WTC11 (cell line): ENCODE measurements at regions not wholly inside any gene's neighbourhood (a gene's known extent, or its start where the extent isn't known, plus 50 kb on each side); places are given as distances from the start of the nearest gene placed in this dataset.

Experiments used
- CTCF ChIP-seq: fragments of 200-600 bp; IDR thresholded peaks from 2 replicates; pipeline ENCODE4 v1.8.0; 2022; ENCODE audit warnings: antibody characterized with exemption
- GABPB1 ChIP-seq: sonication (generic); formaldehyde crosslinking; IDR thresholded peaks from 2 replicates; pipeline ENCODE4 v1.8.1; 2023; ENCODE audit warnings: mild to moderate bottlenecking, missing genetic modification reagents
- MXD4 ChIP-seq: fragments of 250-450 bp; sonication (Bioruptor Pico); IDR thresholded peaks from 2 replicates; pipeline ENCODE4 v1.8.0; 2021; ENCODE audit warnings: mild to moderate bottlenecking, moderate library complexity, borderline replicate concordance
- SOX15 ChIP-seq: fragments of 250-450 bp; sonication (Bioruptor Pico); IDR thresholded peaks from 2 replicates; pipeline ENCODE4 v1.9.0; 2021; ENCODE audit warnings: mild to moderate bottlenecking
- SP1 ChIP-seq: sonication (generic); formaldehyde crosslinking; conservative IDR thresholded peaks from 2 replicates; pipeline ENCODE4 v1.8.1; 2022; ENCODE audit warnings: missing genetic modification reagents
- ZNF263 ChIP-seq: sonication (generic); formaldehyde crosslinking; IDR thresholded peaks from 2 replicates; pipeline ENCODE4 v1.8.1; 2022; ENCODE audit warnings: low read depth, mild to moderate bottlenecking, moderate library complexity, missing genetic modification reagents
- ZNF396 ChIP-seq: fragments of 250-450 bp; sonication (Bioruptor Pico); IDR thresholded peaks from 2 replicates; pipeline ENCODE4 v1.8.0; 2021; ENCODE audit warnings: mild to moderate bottlenecking, moderate library complexity, borderline replicate concordance
- TF ChIP-seq, protein P1 (sequence below): sonication (generic); formaldehyde crosslinking; IDR thresholded peaks from 2 replicates; pipeline ENCODE4 v1.8.1; 2023; ENCODE audit warnings: mild to moderate bottlenecking, missing genetic modification reagents, moderate library complexity
- TF ChIP-seq, protein P2 (sequence below): sonication (generic); formaldehyde crosslinking; IDR thresholded peaks from 2 replicates; pipeline ENCODE4 v1.8.1; 2022; ENCODE audit warnings: missing genetic modification reagents, borderline replicate concordance

DNA sequence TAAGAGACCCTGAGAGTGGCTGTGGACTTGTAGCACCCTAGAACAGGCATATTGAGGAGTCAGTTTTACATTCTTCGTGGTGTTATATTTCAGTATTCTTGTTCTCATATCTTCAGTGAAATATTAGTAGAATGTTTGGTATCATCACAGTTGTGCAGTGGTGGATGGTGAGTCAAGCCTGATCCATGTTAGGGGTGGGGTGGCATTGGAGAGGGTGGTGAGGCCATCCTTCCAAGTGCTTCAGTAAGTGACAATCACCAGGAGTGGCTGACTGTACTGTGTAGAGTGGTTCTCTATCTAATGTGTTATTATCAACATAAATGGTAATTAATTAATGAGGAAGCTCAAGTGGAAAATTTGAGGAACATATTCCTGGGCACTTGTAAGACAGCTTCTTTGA, 197.7 kb upstream of the SLC16A7 start:
- TF ChIP-seq CTCF: no peak
- TF ChIP-seq, protein P1, sequence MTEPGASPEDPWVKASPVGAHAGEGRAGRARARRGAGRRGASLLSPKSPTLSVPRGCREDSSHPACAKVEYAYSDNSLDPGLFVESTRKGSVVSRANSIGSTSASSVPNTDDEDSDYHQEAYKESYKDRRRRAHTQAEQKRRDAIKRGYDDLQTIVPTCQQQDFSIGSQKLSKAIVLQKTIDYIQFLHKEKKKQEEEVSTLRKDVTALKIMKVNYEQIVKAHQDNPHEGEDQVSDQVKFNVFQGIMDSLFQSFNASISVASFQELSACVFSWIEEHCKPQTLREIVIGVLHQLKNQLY (CRISPR knock-in tag): no peak
- no peak for TF ChIP-seq MXD4 (CRISPR knock-in tag)
- no peak for TF ChIP-seq SOX15 (CRISPR knock-in tag)
- no peak for TF ChIP-seq GABPB1
- no peak for TF ChIP-seq SP1 (CRISPR knock-in tag)
- no peak for TF ChIP-seq ZNF396 (CRISPR knock-in tag)
- TF ChIP-seq, protein P2, sequence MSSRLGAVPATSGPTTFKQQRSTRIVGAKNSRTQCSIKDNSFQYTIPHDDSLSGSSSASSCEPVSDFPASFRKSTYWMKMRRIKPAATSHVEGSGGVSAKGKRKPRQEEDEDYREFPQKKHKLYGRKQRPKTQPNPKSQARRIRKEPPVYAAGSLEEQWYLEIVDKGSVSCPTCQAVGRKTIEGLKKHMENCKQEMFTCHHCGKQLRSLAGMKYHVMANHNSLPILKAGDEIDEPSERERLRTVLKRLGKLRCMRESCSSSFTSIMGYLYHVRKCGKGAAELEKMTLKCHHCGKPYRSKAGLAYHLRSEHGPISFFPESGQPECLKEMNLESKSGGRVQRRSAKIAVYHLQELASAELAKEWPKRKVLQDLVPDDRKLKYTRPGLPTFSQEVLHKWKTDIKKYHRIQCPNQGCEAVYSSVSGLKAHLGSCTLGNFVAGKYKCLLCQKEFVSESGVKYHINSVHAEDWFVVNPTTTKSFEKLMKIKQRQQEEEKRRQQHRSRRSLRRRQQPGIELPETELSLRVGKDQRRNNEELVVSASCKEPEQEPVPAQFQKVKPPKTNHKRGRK (CRISPR knock-in tag): no peak
- no peak for TF ChIP-seq ZNF263 (CRISPR knock-in tag)
